KMS-11 (cell line): ENCODE measurements at regions not wholly inside any gene's neighbourhood (a gene's known extent, or its start where the extent isn't known, plus 50 kb on each side); places are given as distances from the start of the nearest gene placed in this dataset.

Experiments used
- H2AFZ ChIP-seq: fragments of 200-600 bp; sonication (generic); 2 replicates; pipeline ENCODE4 v1.6.1; 2016; ENCODE audit warnings: antibody characterized with exemption, mixed run types, low read depth
- H3K27ac ChIP-seq: fragments of 200-600 bp; sonication (generic); 2 replicates; pipeline ENCODE4 v1.6.1; 2016; ENCODE audit warnings: mild to moderate bottlenecking, mixed run types
- H3K27me3 ChIP-seq: fragments of 200-600 bp; sonication (generic); 2 replicates; pipeline ENCODE4 v1.6.1; 2017; ENCODE audit warnings: mild to moderate bottlenecking, low read depth, mixed run types, moderate library complexity; ENCODE audit not compliant: insufficient read depth
- H3K36me3 ChIP-seq: fragments of 200-600 bp; sonication (generic); 2 replicates; pipeline ENCODE4 v1.6.1; 2017; ENCODE audit warnings: mild to moderate bottlenecking, mixed run types; ENCODE audit not compliant: insufficient read depth
- H3K4me1 ChIP-seq: fragments of 200-600 bp; sonication (generic); 2 replicates; pipeline ENCODE4 v1.6.1; 2016; ENCODE audit warnings: mild to moderate bottlenecking, low read depth, mixed run types; ENCODE audit not compliant: poor library complexity, severe bottlenecking
- H3K4me2 ChIP-seq: fragments of 200-600 bp; sonication (generic); 2 replicates; pipeline ENCODE4 v1.7.0; 2016; ENCODE audit warnings: mild to moderate bottlenecking, mixed run types
- H3K4me3 ChIP-seq: fragments of 200-600 bp; sonication (generic); IDR thresholded peaks from 2 replicates; pipeline ENCODE4 v1.6.1; 2017; ENCODE audit warnings: low read depth, low read length, mixed read lengths; ENCODE audit not compliant: insufficient read depth
- H3K79me2 ChIP-seq: fragments of 200-600 bp; sonication (generic); 2 replicates; pipeline ENCODE4 v1.6.1; 2016; ENCODE audit warnings: low read depth, mixed run types; ENCODE audit not compliant: insufficient read depth
- H3K9ac ChIP-seq: fragments of 200-600 bp; sonication (generic); 2 replicates; pipeline ENCODE4 v1.6.1; 2016; ENCODE audit warnings: mild to moderate bottlenecking, mixed run types
- H4K20me1 ChIP-seq: fragments of 200-600 bp; sonication (generic); 2 replicates; pipeline ENCODE4 v1.6.1; 2016; ENCODE audit warnings: mild to moderate bottlenecking, mixed run types; ENCODE audit not compliant: insufficient read depth
- CTCF ChIP-seq: fragments of 200-600 bp; sonication (generic); conservative IDR thresholded peaks from 2 replicates; pipeline ENCODE4 v1.6.1; 2017; ENCODE audit warnings: low read depth, mild to moderate bottlenecking, antibody characterized with exemption, low read length, moderate library complexity, mixed read lengths

GRCh38 chr9:90552317-90552716 lies 90.3 kb downstream of the DIRAS2 start:
- Histone ChIP-seq H3K4me1 (peaks cover 22% of the 10 kb centered on the region), H4K20me1 (no peaks in the 10 kb centered on the region), H3K36me3 (no peaks in the 10 kb centered on the region), H2AFZ (peak overlapping the region; percentile 50; the same call in 1 of the 2 replicates), H3K27me3 (no peaks in the 10 kb centered on the region), H3K9ac (no peak overlapping the region), H3K79me2 (no peaks in the 10 kb centered on the region), H3K27ac (peak overlapping the region; percentile 43; the same call in 1 of the 2 replicates), H3K4me3 (no peak overlapping the region), H3K4me2 (peak overlapping the region; percentile 27)
- no peak for TF ChIP-seq CTCF

GRCh38 chr9:90555351-90556057 lies 87.1 kb downstream of the DIRAS2 start:
- Histone ChIP-seq H3K4me1 (peaks cover 22% of the 10 kb centered on the region), H3K36me3 (no peaks in the 10 kb centered on the region), H3K4me2 (no peak overlapping the region), H4K20me1 (no peaks in the 10 kb centered on the region), H3K27me3 (no peaks in the 10 kb centered on the region), H3K4me3 (no peak overlapping the region), H3K79me2 (no peaks in the 10 kb centered on the region), H2AFZ (no peak overlapping the region), H3K9ac (no peak overlapping the region), H3K27ac (no peak overlapping the region)
- no peak for TF ChIP-seq CTCF

- H4K20me1 ChIP-seq: no peaks in the 10 kb centered on the region
- no peak overlapping the region for H3K27ac ChIP-seq
- no peaks in the 10 kb centered on the region for H3K79me2 ChIP-seq
- no peak for TF ChIP-seq CTCF
- H3K36me3 ChIP-seq: no peaks in the 10 kb centered on the region
- peaks cover 17% of the 10 kb centered on the region for H3K4me1 ChIP-seq
- H3K27me3 ChIP-seq: no peaks in the 10 kb centered on the region
- H2AFZ ChIP-seq: no peak overlapping the region
- H3K9ac ChIP-seq: no peak overlapping the region
- H3K4me3 ChIP-seq: no peak overlapping the region
- no peak overlapping the region for H3K4me2 ChIP-seq
Observed at GRCh38 chr9:90556897-90557675, 85.5 kb downstream of the DIRAS2 start.

- Histone ChIP-seq H2AFZ (no peak overlapping the region), H3K9ac (no peak overlapping the region), H3K4me1 (no peaks in the 10 kb centered on the region), H3K4me3 (no peak overlapping the region), H3K36me3 (no peaks in the 10 kb centered on the region), H3K27me3 (no peaks in the 10 kb centered on the region), H3K4me2 (no peak overlapping the region), H3K27ac (no peak overlapping the region), H4K20me1 (no peaks in the 10 kb centered on the region), H3K79me2 (no peaks in the 10 kb centered on the region)
- no peak for TF ChIP-seq CTCF
Observed at GRCh38 chr9:90559075-90560073, 83.2 kb downstream of the DIRAS2 start.
